RWPE2 (cell line): ENCODE measurements at regions not wholly inside any gene's neighbourhood (a gene's known extent, or its start where the extent isn't known, plus 50 kb on each side); places are given as distances from the start of the nearest gene placed in this dataset.
A peak's percentile ranks its signal among the peaks of the same experiment; 100 is the strongest.
"Not testable (repeated sequence)": the region's sequence is repeated elsewhere in the genome, so short reads cannot be mapped to it uniquely, and the experiment has no call there.

Experiments
- ATAC-seq: fragments of 200-7000 bp; cut with Tn5 transposase; 3 replicates; pipeline ENCODE4 v1.9.1; 2021; ENCODE audit warnings: low read depth
- DNase-seq: peaks from one replicate; pipeline ENCODE4 v3.0.0-alpha.2; 2020; ENCODE audit warnings: low spot score
- H3K27ac ChIP-seq: fragments of 450-650 bp; 2 replicates; pipeline ENCODE4 v1.5.1; 2017; ENCODE audit warnings: mild to moderate bottlenecking; ENCODE audit not compliant: poor library complexity, severe bottlenecking
- H3K27me3 ChIP-seq: fragments of 250-450 bp; sonication (Bioruptor Pico); 2 replicates; pipeline ENCODE4 v1.5.1; 2021; ENCODE audit warnings: mild to moderate bottlenecking, moderate library complexity; ENCODE audit not compliant: insufficient read depth, poor library complexity, severe bottlenecking
- H3K36me3 ChIP-seq: fragments of 250-450 bp; sonication (Bioruptor Pico); 2 replicates; pipeline ENCODE4 v1.5.1; 2020; ENCODE audit warnings: low read depth, mild to moderate bottlenecking, moderate library complexity
- H3K4me1 ChIP-seq: fragments of 250-450 bp; sonication (Bioruptor Pico); 2 replicates; pipeline ENCODE4 v1.5.1; 2021; ENCODE audit warnings: mild to moderate bottlenecking, moderate library complexity; ENCODE audit not compliant: insufficient read depth, poor library complexity, severe bottlenecking
- H3K4me3 ChIP-seq: fragments of 250-450 bp; sonication (Bioruptor Pico); 2 replicates; pipeline ENCODE4 v1.5.1; 2021; ENCODE audit warnings: mild to moderate bottlenecking, moderate library complexity; ENCODE audit not compliant: severe bottlenecking
- H3K9me3 ChIP-seq: fragments of 250-450 bp; sonication (Bioruptor Pico); 2 replicates; pipeline ENCODE4 v1.5.1; 2021; ENCODE audit warnings: mild to moderate bottlenecking, moderate library complexity; ENCODE audit not compliant: severe bottlenecking
- CTCF ChIP-seq: fragments of 450-650 bp; IDR thresholded peaks from one replicate; pipeline ENCODE4 v1.5.1; 2017; ENCODE audit warnings: mild to moderate bottlenecking, moderate library complexity; ENCODE audit not compliant: poor library complexity, severe bottlenecking

- Histone ChIP-seq H3K4me3 (no peak overlapping the region), H3K27me3 (no peaks in the 10 kb centered on the region), H3K27ac (no peak overlapping the region), H3K9me3 (no peaks in the 10 kb centered on the region), H3K36me3 (peaks cover 20% of the 10 kb centered on the region), H3K4me1 (no peaks in the 10 kb centered on the region)
- DNase-seq: no peak
- ATAC-seq: peak; percentile 42; the same call in 2 of the 3 replicates
- TF ChIP-seq CTCF: no peak
Observed at GRCh38 chr11:66789097-66789890, 53.9 kb upstream of the RCE1 start.

- Histone ChIP-seq H3K4me3 (no peak overlapping the region), H3K27me3 (no peaks in the 10 kb centered on the region), H3K36me3 (peaks cover 17% of the 10 kb centered on the region), H3K4me1 (no peaks in the 10 kb centered on the region), H3K9me3 (no peaks in the 10 kb centered on the region), H3K27ac (no peak overlapping the region)
- TF ChIP-seq CTCF: no peak
- DNase-seq (no peak), ATAC-seq (no peak)
Observed at GRCh38 chr11:66787934-66788758, 55.1 kb upstream of the RCE1 start.

- no peak for TF ChIP-seq CTCF
- DNase-seq (no peak), ATAC-seq (no peak)
- no peaks in the 10 kb centered on the region for H3K9me3 ChIP-seq
- no peaks in the 10 kb centered on the region for H3K4me1 ChIP-seq
- no peak overlapping the region for H3K4me3 ChIP-seq
- no peak overlapping the region for H3K27ac ChIP-seq
- H3K27me3 ChIP-seq: no peaks in the 10 kb centered on the region
- peaks cover 20% of the 10 kb centered on the region for H3K36me3 ChIP-seq
Observed at GRCh38 chr11:66784575-66784974, 55.6 kb upstream of the SPTBN2 start.

GRCh38 chr11:66782726-66783125 lies 53.7 kb upstream of the SPTBN2 start:
- TF ChIP-seq CTCF: no peak

GRCh38 chr11:66779651-66780050 lies 50.6 kb upstream of the SPTBN2 start:
- not testable (repeated sequence) for H3K9me3 ChIP-seq, H3K4me3 ChIP-seq, DNase-seq, H3K4me1 ChIP-seq, H3K27me3 ChIP-seq, ATAC-seq, H3K27ac ChIP-seq
- H3K36me3 ChIP-seq: peaks cover 14% of the 10 kb centered on the region; the same call in 1 of the 2 replicates

More at GRCh38 chr11:66782726-66783125, 53.7 kb upstream of the SPTBN2 start:
- Histone ChIP-seq H3K4me1 (no peaks in the 10 kb centered on the region), H3K27me3 (no peaks in the 10 kb centered on the region), H3K27ac (no peak overlapping the region), H3K9me3 (no peaks in the 10 kb centered on the region), H3K4me3 (no peak overlapping the region), H3K36me3 (peaks cover 16% of the 10 kb centered on the region)
- DNase-seq (no peak), ATAC-seq (no peak)
